GM12874 (cell line): ENCODE measurements at regions not wholly inside any gene's neighbourhood (a gene's known extent, or its start where the extent isn't known, plus 50 kb on each side); places are given as distances from the start of the nearest gene placed in this dataset.

Experiments used
- CTCF ChIP-seq: IDR thresholded peaks from 2 replicates; pipeline ENCODE4 v1.5.1; 2011; ENCODE audit warnings: low read depth, mild to moderate bottlenecking, control low read depth, low read length, moderate library complexity; ENCODE audit not compliant: insufficient read depth

GRCh38 chr5:97937846-97938245 is 754.8 kb upstream of the RIOK2 start:
- no peak for TF ChIP-seq CTCF

- TF ChIP-seq CTCF, result no peak
Observed at GRCh38 chr5:97943036-97943435, 760.0 kb upstream of the RIOK2 start.

- no peak for TF ChIP-seq CTCF
Observed at GRCh38 chr5:97951139-97951538, 768.1 kb upstream of the RIOK2 start.

GRCh38 chr5:97955450-97955849 is 772.4 kb upstream of the RIOK2 start:
- TF ChIP-seq CTCF, result no peak

- TF ChIP-seq CTCF, result no peak
Observed at GRCh38 chr5:97967292-97967691, 784.2 kb upstream of the RIOK2 start.

- no peak for TF ChIP-seq CTCF
Observed at GRCh38 chr5:97968346-97968745, 785.3 kb upstream of the RIOK2 start.

GRCh38 chr5:97979740-97980139 is 793.7 kb upstream of the RGMB start:
- no peak for TF ChIP-seq CTCF

GRCh38 chr5:97980291-97980690 is 793.2 kb upstream of the RGMB start:
- no peak for TF ChIP-seq CTCF
